ENCODE measurements at regions not wholly inside any gene's neighbourhood (a gene's known extent, or its start where the extent isn't known, plus 50 kb on each side); places are given as distances from the start of the nearest gene placed in this dataset.

DNA sequence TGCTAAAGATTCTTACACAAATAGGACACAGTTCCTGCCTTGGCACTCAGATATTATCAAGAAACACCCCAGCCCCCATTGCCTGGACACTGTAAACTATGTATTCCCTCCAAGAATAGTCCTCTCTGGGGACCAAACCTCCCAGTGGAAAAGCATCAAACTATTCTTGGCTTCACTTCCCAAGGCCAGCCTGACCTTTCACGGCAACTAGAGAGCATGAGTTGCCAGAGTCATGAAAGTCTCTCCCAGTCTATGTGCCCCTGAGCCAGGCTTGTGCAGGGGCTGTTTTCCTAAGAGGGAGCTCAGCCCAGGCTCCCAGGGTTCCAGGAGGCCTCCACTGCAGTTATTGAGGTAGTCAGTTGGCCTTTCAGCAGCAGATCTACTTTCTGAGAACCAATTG, 251.9 kb upstream of the TGFBR2 start:
- Histone ChIP-seq H2AFZ (ENCODE audit: low read length) (no peak overlapping the region), H3K9me3 (ENCODE audit: insufficient read depth, low read depth, low read length) (no peaks in the 10 kb centered on the region), H4K20me1 (ENCODE audit: insufficient read depth, low read length, poor library complexity, severe bottlenecking) (no peaks in the 10 kb centered on the region), H3F3A (ENCODE audit: low read depth) (no peaks in the 10 kb centered on the region), H3K79me2 (ENCODE audit: insufficient read depth, low read length) (no peaks in the 10 kb centered on the region), H3K27me3 (ENCODE audit: insufficient read depth, low read length, poor library complexity, severe bottlenecking) (no peaks in the 10 kb centered on the region), H3K4me2 (ENCODE audit: low read depth, low read length, poor library complexity, severe bottlenecking) (peak overlapping the region; percentile 46), H3K4me3 (ENCODE audit: low read length, poor library complexity, severe bottlenecking) (peak overlapping the region; percentile 1), H3K36me3 (ENCODE audit: insufficient read depth, low read length) (no peaks in the 10 kb centered on the region), H3K9me2 (replicated peaks; ENCODE audit: low read depth, low read length) (no peaks in the 10 kb centered on the region), H3K9ac (ENCODE audit: low read depth, low read length, poor library complexity, severe bottlenecking) (no peak overlapping the region), H3K4me1 (ENCODE audit: insufficient read depth, low read length, poor library complexity, severe bottlenecking) (peaks cover 44% of the 10 kb centered on the region)
- no peak for TF ChIP-seq EZH2phosphoT487 (IDR thresholded peaks at IDR 0.05; ENCODE audit: borderline replicate concordance)
- TF ChIP-seq, protein P1, sequence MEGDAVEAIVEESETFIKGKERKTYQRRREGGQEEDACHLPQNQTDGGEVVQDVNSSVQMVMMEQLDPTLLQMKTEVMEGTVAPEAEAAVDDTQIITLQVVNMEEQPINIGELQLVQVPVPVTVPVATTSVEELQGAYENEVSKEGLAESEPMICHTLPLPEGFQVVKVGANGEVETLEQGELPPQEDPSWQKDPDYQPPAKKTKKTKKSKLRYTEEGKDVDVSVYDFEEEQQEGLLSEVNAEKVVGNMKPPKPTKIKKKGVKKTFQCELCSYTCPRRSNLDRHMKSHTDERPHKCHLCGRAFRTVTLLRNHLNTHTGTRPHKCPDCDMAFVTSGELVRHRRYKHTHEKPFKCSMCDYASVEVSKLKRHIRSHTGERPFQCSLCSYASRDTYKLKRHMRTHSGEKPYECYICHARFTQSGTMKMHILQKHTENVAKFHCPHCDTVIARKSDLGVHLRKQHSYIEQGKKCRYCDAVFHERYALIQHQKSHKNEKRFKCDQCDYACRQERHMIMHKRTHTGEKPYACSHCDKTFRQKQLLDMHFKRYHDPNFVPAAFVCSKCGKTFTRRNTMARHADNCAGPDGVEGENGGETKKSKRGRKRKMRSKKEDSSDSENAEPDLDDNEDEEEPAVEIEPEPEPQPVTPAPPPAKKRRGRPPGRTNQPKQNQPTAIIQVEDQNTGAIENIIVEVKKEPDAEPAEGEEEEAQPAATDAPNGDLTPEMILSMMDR (conservative IDR thresholded peaks at IDR 0.05; ENCODE audit: low read length), result no peak

DNA sequence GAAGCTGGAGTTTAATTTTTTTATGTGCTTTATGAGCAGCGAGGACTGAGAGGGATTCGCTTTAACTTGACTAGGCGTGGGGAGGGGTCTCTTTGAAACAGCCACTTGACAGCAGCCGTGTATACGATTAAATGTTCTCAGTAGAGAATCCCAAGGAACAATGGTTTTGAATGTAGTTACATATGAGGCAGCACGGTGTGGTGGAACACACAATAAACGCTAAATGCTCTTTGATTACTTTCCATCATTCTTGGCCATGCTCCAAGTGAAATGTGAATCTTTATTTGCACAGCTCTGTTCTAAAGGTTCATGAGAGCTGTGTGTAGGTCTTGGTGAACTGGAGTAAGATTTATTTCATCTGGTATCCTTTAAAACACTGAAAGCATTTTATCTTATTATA, 251.4 kb upstream of the TGFBR2 start:
- Histone ChIP-seq H3K4me2 (ENCODE audit: low read depth, low read length, poor library complexity, severe bottlenecking) (peak overlapping the region; percentile 46), H3K9me2 (replicated peaks; ENCODE audit: low read depth, low read length) (no peaks in the 10 kb centered on the region), H2AFZ (ENCODE audit: low read length) (no peak overlapping the region), H3K4me3 (ENCODE audit: low read length, poor library complexity, severe bottlenecking) (peak overlapping the region; percentile 1), H4K20me1 (ENCODE audit: insufficient read depth, low read length, poor library complexity, severe bottlenecking) (no peaks in the 10 kb centered on the region), H3K4me1 (ENCODE audit: insufficient read depth, low read length, poor library complexity, severe bottlenecking) (peaks cover 39% of the 10 kb centered on the region), H3K9ac (ENCODE audit: low read depth, low read length, poor library complexity, severe bottlenecking) (no peak overlapping the region), H3K79me2 (ENCODE audit: insufficient read depth, low read length) (no peaks in the 10 kb centered on the region), H3K9me3 (ENCODE audit: insufficient read depth, low read depth, low read length) (no peaks in the 10 kb centered on the region), H3K36me3 (ENCODE audit: insufficient read depth, low read length) (no peaks in the 10 kb centered on the region), H3F3A (ENCODE audit: low read depth) (no peaks in the 10 kb centered on the region), H3K27me3 (ENCODE audit: insufficient read depth, low read length, poor library complexity, severe bottlenecking) (no peaks in the 10 kb centered on the region)
- TF ChIP-seq, protein P1 (conservative IDR thresholded peaks at IDR 0.05; ENCODE audit: low read length), result no peak
- TF ChIP-seq EZH2phosphoT487 (IDR thresholded peaks at IDR 0.05; ENCODE audit: borderline replicate concordance), result no peak

DNA sequence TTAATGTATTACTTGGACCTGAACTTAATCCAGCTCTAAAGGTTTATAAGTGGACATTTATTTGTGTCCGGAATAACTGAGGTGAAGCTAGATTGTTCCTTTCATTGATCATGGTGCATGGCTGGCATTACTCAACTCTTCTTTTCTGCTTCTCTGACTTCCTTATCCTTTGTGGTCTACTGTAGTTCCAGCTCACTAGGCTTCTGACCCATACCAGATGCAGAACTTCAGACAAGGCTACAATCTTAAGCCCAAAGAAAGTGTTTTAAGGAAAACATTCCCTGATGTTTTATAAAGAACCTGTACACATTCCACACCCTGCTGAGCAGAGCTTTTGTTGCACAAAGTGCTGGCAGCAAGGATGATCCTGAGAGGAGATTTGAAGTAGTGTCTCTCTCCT, 250.8 kb upstream of the TGFBR2 start:
- H3K9ac ChIP-seq (ENCODE audit: low read depth, low read length, poor library complexity, severe bottlenecking), result no peak overlapping the region
- H2AFZ ChIP-seq (ENCODE audit: low read length), result no peak overlapping the region
- H3K27me3 ChIP-seq (ENCODE audit: insufficient read depth, low read length, poor library complexity, severe bottlenecking), result no peaks in the 10 kb centered on the region
- peaks cover 33% of the 10 kb centered on the region for H3K4me1 ChIP-seq (ENCODE audit: insufficient read depth, low read length, poor library complexity, severe bottlenecking)
- H4K20me1 ChIP-seq (ENCODE audit: insufficient read depth, low read length, poor library complexity, severe bottlenecking), result no peaks in the 10 kb centered on the region
- no peaks in the 10 kb centered on the region for H3K36me3 ChIP-seq (ENCODE audit: insufficient read depth, low read length)
- no peaks in the 10 kb centered on the region for H3K9me3 ChIP-seq (ENCODE audit: insufficient read depth, low read depth, low read length)
- peak overlapping the region; percentile 28 for H3K4me2 ChIP-seq (ENCODE audit: low read depth, low read length, poor library complexity, severe bottlenecking)
- no peaks in the 10 kb centered on the region for H3K9me2 ChIP-seq (replicated peaks; ENCODE audit: low read depth, low read length)
- no peak overlapping the region for H3K4me3 ChIP-seq (ENCODE audit: low read length, poor library complexity, severe bottlenecking)
- H3F3A ChIP-seq (ENCODE audit: low read depth), result no peaks in the 10 kb centered on the region
- no peaks in the 10 kb centered on the region for H3K79me2 ChIP-seq (ENCODE audit: insufficient read depth, low read length)
- TF ChIP-seq EZH2phosphoT487 (IDR thresholded peaks at IDR 0.05; ENCODE audit: borderline replicate concordance), result no peak
- TF ChIP-seq, protein P1 (conservative IDR thresholded peaks at IDR 0.05; ENCODE audit: low read length), result no peak
